ENCODE measurements at regions not wholly inside any gene's neighbourhood (a gene's known extent, or its start where the extent isn't known, plus 50 kb on each side); places are given as distances from the start of the nearest gene placed in this dataset.

DNA sequence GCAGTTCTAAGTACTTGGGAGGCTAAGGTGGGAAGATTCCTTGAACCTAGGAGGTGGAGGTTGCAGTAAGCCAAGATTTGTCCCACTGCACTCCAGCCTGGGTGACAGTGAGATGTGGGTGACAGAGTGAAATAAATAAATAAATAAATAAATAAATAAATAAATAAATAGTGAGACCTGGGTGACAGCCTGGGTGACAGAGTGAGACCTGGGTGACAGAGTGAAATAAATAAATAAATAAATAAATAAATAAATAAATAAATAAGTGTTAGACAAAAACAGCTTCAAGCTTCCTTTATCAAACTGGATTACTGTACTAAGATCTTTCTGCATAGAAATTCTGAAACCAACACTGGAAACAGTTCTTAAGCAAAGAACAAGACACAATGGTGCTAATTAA, 71.8 kb upstream of the BMP2K start:
- H3K4me1 Mint-ChIP-seq (ENCODE audit: low read depth, unreplicated experiment) = peaks cover 7% of the 10 kb centered on the region
- no TSS peak for BruUV-seq (replicated peaks)
- no peaks in the 10 kb centered on the region for H3K36me3 ChIP-seq (ENCODE audit: control insufficient read depth, insufficient read depth, low read length)
- no peaks in the 10 kb centered on the region for H3K27me3 Mint-ChIP-seq (ENCODE audit: insufficient read depth, unreplicated experiment)
- ChIA-PET CTCF (no interaction called here), POLR2A (no interaction called here)
- intact Hi-C loops (cut with micrococcal nuclease; ENCODE audit: unreplicated experiment) = no loop called here
- peaks cover 10% of the 10 kb centered on the region for H3K9me3 Mint-ChIP-seq (ENCODE audit: unreplicated experiment)
- H3K4me1 ChIP-seq = no peaks in the 10 kb centered on the region
- H3K36me3 Mint-ChIP-seq (ENCODE audit: insufficient read depth, unreplicated experiment) = no peaks in the 10 kb centered on the region
- H3K4me3 ChIP-seq (ENCODE audit: low read depth, low read length) = no peak overlapping the region
- H3K27ac Mint-ChIP-seq (ENCODE audit: unreplicated experiment) = no peak overlapping the region
- no peak for DNase-seq
- H3K9me3 ChIP-seq = peaks cover 8% of the 10 kb centered on the region
- H3K4me3 Mint-ChIP-seq (ENCODE audit: unreplicated experiment) = no peak overlapping the region
- TF ChIP-seq, protein P1, sequence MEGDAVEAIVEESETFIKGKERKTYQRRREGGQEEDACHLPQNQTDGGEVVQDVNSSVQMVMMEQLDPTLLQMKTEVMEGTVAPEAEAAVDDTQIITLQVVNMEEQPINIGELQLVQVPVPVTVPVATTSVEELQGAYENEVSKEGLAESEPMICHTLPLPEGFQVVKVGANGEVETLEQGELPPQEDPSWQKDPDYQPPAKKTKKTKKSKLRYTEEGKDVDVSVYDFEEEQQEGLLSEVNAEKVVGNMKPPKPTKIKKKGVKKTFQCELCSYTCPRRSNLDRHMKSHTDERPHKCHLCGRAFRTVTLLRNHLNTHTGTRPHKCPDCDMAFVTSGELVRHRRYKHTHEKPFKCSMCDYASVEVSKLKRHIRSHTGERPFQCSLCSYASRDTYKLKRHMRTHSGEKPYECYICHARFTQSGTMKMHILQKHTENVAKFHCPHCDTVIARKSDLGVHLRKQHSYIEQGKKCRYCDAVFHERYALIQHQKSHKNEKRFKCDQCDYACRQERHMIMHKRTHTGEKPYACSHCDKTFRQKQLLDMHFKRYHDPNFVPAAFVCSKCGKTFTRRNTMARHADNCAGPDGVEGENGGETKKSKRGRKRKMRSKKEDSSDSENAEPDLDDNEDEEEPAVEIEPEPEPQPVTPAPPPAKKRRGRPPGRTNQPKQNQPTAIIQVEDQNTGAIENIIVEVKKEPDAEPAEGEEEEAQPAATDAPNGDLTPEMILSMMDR (IDR thresholded peaks at IDR 0.05; ENCODE audit: insufficient read depth in 1 of 2, low read depth in 1 of 2, low read length in 1 of 2, severe bottlenecking in 1 of 2, unreplicated experiment in 1 of 2) = no peak
- no peaks in the 10 kb centered on the region for H3K27me3 ChIP-seq (replicated peaks; ENCODE audit: control insufficient read depth, insufficient read depth, low read length)

DNA sequence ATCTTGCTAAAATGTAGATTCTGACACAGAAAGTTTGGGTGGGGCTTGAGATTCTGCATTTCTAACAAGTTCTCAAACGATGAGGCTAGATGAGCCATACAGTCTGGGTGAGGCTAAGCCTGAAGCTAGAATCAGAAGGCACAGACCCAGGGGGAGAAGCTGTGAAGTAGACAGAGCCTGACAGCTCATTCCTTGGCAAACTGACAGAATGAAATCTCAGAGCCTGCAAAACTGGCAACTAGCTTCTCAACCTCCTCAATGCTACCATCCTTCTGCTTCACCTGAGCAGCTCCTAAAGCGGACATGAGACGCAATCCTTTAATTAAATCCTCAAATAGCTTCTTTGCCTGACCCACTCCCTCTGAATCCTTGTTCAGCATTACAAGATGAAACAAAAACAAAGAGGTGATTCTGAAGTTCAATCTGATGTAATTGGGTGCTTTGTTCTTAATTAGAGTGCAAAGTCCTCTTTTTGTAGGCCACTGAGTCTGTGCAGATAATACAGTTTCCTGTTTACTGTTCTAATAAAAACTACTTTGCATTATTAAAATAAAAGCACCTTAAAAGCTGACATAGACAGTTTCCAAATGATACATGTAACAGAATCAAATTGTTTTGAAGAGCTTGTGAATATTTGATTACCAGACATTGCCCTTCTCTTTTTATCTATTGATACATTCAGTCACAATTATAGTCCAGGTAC, 71.0 kb upstream of the BMP2K start:
- ChIA-PET CTCF (no interaction called here), POLR2A (interaction anchor here (0.5 kb wide), 1 partner anchor 86 kb away, joined by 3 read pairs; no protein-coding TSS in a partner anchor)
- Mint-ChIP-seq H3K27me3 (ENCODE audit: insufficient read depth, unreplicated experiment) (no peaks in the 10 kb centered on the region), H3K36me3 (ENCODE audit: insufficient read depth, unreplicated experiment) (no peaks in the 10 kb centered on the region), H3K27ac (ENCODE audit: unreplicated experiment) (no peak overlapping the region), H3K4me1 (ENCODE audit: low read depth, unreplicated experiment) (peaks cover 7% of the 10 kb centered on the region), H3K4me3 (ENCODE audit: unreplicated experiment) (no peak overlapping the region), H3K9me3 (ENCODE audit: unreplicated experiment) (peaks cover 10% of the 10 kb centered on the region)
- Histone ChIP-seq H3K4me3 (ENCODE audit: low read depth, low read length) (no peak overlapping the region), H3K4me1 (no peaks in the 10 kb centered on the region), H3K9me3 (peaks cover 8% of the 10 kb centered on the region), H3K36me3 (ENCODE audit: control insufficient read depth, insufficient read depth, low read length) (no peaks in the 10 kb centered on the region), H3K27me3 (replicated peaks; ENCODE audit: control insufficient read depth, insufficient read depth, low read length) (no peaks in the 10 kb centered on the region)
- TF ChIP-seq, protein P1 (IDR thresholded peaks at IDR 0.05; ENCODE audit: insufficient read depth in 1 of 2, low read depth in 1 of 2, low read length in 1 of 2, severe bottlenecking in 1 of 2, unreplicated experiment in 1 of 2) = no peak
- DNase-seq = no peak
- BruUV-seq (replicated peaks) = no TSS peak
- intact Hi-C loops (cut with micrococcal nuclease; ENCODE audit: unreplicated experiment) = no loop called here

DNA sequence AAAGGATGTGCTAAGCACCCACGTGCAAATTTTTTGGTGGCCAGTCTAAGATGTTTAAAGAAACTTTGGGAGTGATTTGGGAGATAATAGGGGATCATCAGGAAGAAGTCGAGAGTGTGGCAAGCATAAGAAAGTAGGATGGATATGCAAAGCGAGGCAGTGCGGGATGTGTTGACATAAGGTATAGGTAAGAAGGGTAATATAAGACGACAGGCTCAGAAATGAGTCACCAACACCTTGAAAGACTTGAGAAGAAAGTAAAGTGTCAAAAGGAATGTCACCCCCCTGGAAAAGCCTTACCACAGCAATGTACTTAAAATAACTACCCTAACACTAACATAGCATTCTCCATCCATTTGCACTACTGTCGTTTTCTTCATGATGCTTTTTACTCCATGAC, 69.8 kb upstream of the BMP2K start:
- peaks cover 7% of the 10 kb centered on the region for H3K4me1 Mint-ChIP-seq (ENCODE audit: low read depth, unreplicated experiment)
- no TSS peak for BruUV-seq (replicated peaks)
- intact Hi-C loops (cut with micrococcal nuclease; ENCODE audit: unreplicated experiment) = no loop called here
- H3K4me3 Mint-ChIP-seq (ENCODE audit: unreplicated experiment) = no peak overlapping the region
- no peaks in the 10 kb centered on the region for H3K36me3 ChIP-seq (ENCODE audit: control insufficient read depth, insufficient read depth, low read length)
- TF ChIP-seq, protein P1 (IDR thresholded peaks at IDR 0.05; ENCODE audit: insufficient read depth in 1 of 2, low read depth in 1 of 2, low read length in 1 of 2, severe bottlenecking in 1 of 2, unreplicated experiment in 1 of 2) = no peak
- no peak overlapping the region for H3K27ac Mint-ChIP-seq (ENCODE audit: unreplicated experiment)
- no peak overlapping the region for H3K4me3 ChIP-seq (ENCODE audit: low read depth, low read length)
- H3K27me3 ChIP-seq (replicated peaks; ENCODE audit: control insufficient read depth, insufficient read depth, low read length) = no peaks in the 10 kb centered on the region
- DNase-seq = no peak
- no peaks in the 10 kb centered on the region for H3K27me3 Mint-ChIP-seq (ENCODE audit: insufficient read depth, unreplicated experiment)
- no peaks in the 10 kb centered on the region for H3K36me3 Mint-ChIP-seq (ENCODE audit: insufficient read depth, unreplicated experiment)
- ChIA-PET POLR2A (no interaction called here), CTCF (no interaction called here)
- H3K9me3 ChIP-seq = peaks cover 8% of the 10 kb centered on the region
- H3K9me3 Mint-ChIP-seq (ENCODE audit: unreplicated experiment) = peaks cover 10% of the 10 kb centered on the region
- H3K4me1 ChIP-seq = no peaks in the 10 kb centered on the region
